ENCODE measurements at regions not wholly inside any gene's neighbourhood (a gene's known extent, or its start where the extent isn't known, plus 50 kb on each side); places are given as distances from the start of the nearest gene placed in this dataset.
"Not testable (repeated sequence)": the region's sequence is repeated elsewhere in the genome, so short reads cannot be mapped to it uniquely, and the experiment has no call there.

- Mint-ChIP-seq H3K36me3 (ENCODE audit: insufficient read depth) (no peaks in the 10 kb centered on the region), H3K27me3 (peaks cover 40% of the 10 kb centered on the region), H3K9me3 (no peaks in the 10 kb centered on the region), H3K4me3 (no peak overlapping the region), H3K4me1 (no peaks in the 10 kb centered on the region), H3K27ac (ENCODE audit: low read depth) (no peak overlapping the region)
- DNase-seq (ENCODE audit: low spot score in 2 of 2), result no peak
- no peak for ATAC-seq (replicated peaks; ENCODE audit: extremely low read depth, poor library complexity, severe bottlenecking)
Observed at GRCh38 chr17:20784100-20784665, 204.7 kb downstream of the CDRT15L2 start.

DNA sequence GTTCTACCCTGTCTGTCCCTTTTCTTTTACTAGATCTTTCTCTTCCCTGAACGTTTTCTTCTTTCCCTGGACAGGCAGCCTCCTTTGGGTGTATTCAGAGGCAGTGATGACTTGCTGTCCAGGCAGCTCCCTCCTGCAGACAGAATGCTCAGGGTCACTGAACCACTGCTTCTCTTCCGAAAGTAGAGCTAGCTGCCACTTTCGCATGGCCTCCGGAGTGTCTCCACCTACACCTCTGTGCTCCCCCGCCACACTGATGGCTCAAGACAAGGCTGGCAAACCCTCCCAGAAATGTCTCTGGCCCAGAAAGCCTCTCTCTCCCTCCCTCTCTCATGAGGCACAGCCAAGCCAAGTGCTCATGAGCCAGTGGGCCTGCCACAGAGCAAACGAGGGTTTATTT is 207.8 kb downstream of the CDRT15L2 start:
- DNase-seq (ENCODE audit: low spot score in 2 of 2) (no peak), ATAC-seq (replicated peaks; ENCODE audit: extremely low read depth, poor library complexity, severe bottlenecking) (no peak)
- Mint-ChIP-seq H3K27ac (ENCODE audit: low read depth) (no peak overlapping the region), H3K4me1 (no peaks in the 10 kb centered on the region), H3K27me3 (peaks cover 40% of the 10 kb centered on the region), H3K4me3 (no peak overlapping the region), H3K9me3 (no peaks in the 10 kb centered on the region), H3K36me3 (ENCODE audit: insufficient read depth) (no peaks in the 10 kb centered on the region)

- H3K9me3 Mint-ChIP-seq, result no peaks in the 10 kb centered on the region
- no peak for DNase-seq (ENCODE audit: low spot score in 2 of 2)
- no peak overlapping the region for H3K4me3 Mint-ChIP-seq
- H3K27ac Mint-ChIP-seq (ENCODE audit: low read depth), result no peak overlapping the region
- H3K36me3 Mint-ChIP-seq (ENCODE audit: insufficient read depth), result no peaks in the 10 kb centered on the region
- peaks cover 13% of the 10 kb centered on the region for H3K27me3 Mint-ChIP-seq
- no peaks in the 10 kb centered on the region for H3K4me1 Mint-ChIP-seq
- ATAC-seq (replicated peaks; ENCODE audit: extremely low read depth, poor library complexity, severe bottlenecking), result no peak
Observed at GRCh38 chr17:20791626-20792025, 212.1 kb downstream of the CDRT15L2 start.

DNA sequence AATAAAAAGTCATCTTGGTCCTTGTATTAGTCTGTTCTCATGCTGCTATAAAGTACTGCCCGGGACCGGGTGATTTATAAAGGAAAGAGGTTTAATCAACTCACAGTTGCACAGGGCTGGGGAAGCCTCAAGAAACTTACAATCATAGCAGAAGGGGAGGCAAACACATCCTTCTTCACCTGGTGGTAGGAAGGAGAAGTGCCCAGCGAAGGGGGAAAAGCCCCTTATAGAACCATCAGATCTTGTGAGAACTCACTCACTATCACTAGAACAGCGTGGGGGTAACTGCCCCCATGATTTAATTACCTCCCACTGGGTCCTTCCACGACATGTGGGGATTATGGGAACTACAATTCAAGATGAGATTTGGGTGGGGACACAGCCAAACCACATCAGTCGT is 215.0 kb downstream of the CDRT15L2 start:
- DNase-seq (ENCODE audit: low spot score in 2 of 2); H3K27me3 Mint-ChIP-seq; H3K27ac Mint-ChIP-seq (ENCODE audit: low read depth); ATAC-seq (replicated peaks; ENCODE audit: extremely low read depth, poor library complexity, severe bottlenecking); H3K4me3 Mint-ChIP-seq; H3K36me3 Mint-ChIP-seq (ENCODE audit: insufficient read depth); H3K9me3 Mint-ChIP-seq: not testable (repeated sequence)
- H3K4me1 Mint-ChIP-seq, result peaks cover 15% of the 10 kb centered on the region

DNA sequence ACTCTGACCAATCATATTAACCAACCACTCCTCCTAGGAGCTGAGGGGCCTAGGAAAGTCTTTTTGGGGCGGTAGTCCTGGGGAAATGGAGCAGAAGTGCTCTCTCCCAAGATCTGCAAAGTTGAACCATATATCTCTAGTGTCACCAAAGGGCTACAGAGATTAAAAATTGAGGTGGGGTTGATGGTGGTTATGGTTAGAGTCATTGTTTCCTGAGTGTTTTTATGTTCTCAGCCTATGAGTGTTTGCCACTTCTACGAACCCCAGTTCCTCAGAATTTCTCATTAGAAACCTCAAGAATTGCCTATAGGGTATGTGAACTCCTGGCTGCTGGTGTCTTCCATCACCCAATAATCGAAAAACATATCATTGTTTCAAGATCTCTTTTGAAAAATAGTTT is 217.8 kb downstream of the CDRT15L2 start:
- Mint-ChIP-seq H3K27me3 (no peaks in the 10 kb centered on the region), H3K36me3 (ENCODE audit: insufficient read depth) (no peaks in the 10 kb centered on the region), H3K4me1 (peaks cover 15% of the 10 kb centered on the region), H3K4me3 (no peak overlapping the region), H3K27ac (ENCODE audit: low read depth) (no peak overlapping the region), H3K9me3 (no peaks in the 10 kb centered on the region)
- ATAC-seq (replicated peaks; ENCODE audit: extremely low read depth, poor library complexity, severe bottlenecking) (no peak), DNase-seq (ENCODE audit: low spot score in 2 of 2) (no peak)

GRCh38 chr17:20800146-20800545 is 220.6 kb downstream of the CDRT15L2 start:
- Mint-ChIP-seq H3K4me3 (no peak overlapping the region), H3K27me3 (no peaks in the 10 kb centered on the region), H3K4me1 (peaks cover 15% of the 10 kb centered on the region), H3K9me3 (no peaks in the 10 kb centered on the region), H3K36me3 (ENCODE audit: insufficient read depth) (no peaks in the 10 kb centered on the region), H3K27ac (ENCODE audit: low read depth) (no peak overlapping the region)
- ATAC-seq (replicated peaks; ENCODE audit: extremely low read depth, poor library complexity, severe bottlenecking) (no peak), DNase-seq (ENCODE audit: low spot score in 2 of 2) (no peak)

DNA sequence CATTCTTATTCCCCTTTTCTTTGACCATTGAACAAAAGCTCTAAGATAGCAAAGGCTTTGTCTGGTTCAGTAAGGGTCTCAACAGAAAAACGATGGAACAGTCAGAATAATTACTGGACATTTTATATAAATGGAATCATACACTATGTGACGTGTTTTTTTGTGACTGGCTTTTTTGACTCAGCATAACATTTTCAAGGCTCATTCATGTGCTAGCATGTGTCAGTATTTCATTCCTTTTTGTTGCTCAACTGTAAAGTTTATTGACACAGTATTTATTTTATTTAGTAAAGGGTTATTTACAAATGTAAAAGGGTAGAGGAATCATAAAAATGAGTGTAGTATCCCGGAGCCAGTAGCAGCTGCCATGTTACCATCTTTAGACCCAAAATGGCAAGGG is 226.2 kb downstream of the CDRT15L2 start:
- DNase-seq (ENCODE audit: low spot score in 2 of 2), result no peak
- no peak for ATAC-seq (replicated peaks; ENCODE audit: extremely low read depth, poor library complexity, severe bottlenecking)

GRCh38 chr17:20807566-20807965 is 228.0 kb downstream of the CDRT15L2 start:
- H3K27me3 Mint-ChIP-seq, result peaks cover 15% of the 10 kb centered on the region
- H3K27ac Mint-ChIP-seq (ENCODE audit: low read depth); DNase-seq (ENCODE audit: low spot score in 2 of 2); H3K4me3 Mint-ChIP-seq; H3K36me3 Mint-ChIP-seq (ENCODE audit: insufficient read depth); H3K9me3 Mint-ChIP-seq; H3K4me1 Mint-ChIP-seq; ATAC-seq (replicated peaks; ENCODE audit: extremely low read depth, poor library complexity, severe bottlenecking): not testable (repeated sequence)

More for the DNA sequence above, 226.2 kb downstream of the CDRT15L2 start:
- Mint-ChIP-seq H3K27ac (ENCODE audit: low read depth) (no peak overlapping the region), H3K9me3 (no peaks in the 10 kb centered on the region), H3K4me1 (no peaks in the 10 kb centered on the region), H3K36me3 (ENCODE audit: insufficient read depth) (no peaks in the 10 kb centered on the region), H3K27me3 (peaks cover 10% of the 10 kb centered on the region), H3K4me3 (no peak overlapping the region)

DNA sequence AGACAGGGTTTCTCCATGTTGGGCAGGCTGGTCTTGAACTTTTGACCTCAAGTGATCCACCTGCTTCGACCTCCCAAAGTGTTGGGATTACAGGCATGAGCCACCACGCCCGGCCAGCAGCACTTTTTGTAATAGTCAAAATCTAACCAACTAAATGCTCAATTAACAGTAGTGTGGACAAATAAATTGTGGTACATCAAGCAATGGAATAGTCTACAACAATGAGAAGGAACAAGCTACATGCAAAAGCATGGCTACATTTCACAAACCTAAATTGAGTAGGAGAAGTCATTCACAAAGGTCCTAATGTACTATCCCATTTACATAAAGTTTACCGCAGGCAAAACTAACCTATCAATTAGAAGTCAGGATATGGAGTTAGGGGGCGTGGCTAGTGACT is 227.4 kb downstream of the USP22 start:
- DNase-seq (ENCODE audit: low spot score in 2 of 2); H3K4me3 Mint-ChIP-seq; ATAC-seq (replicated peaks; ENCODE audit: extremely low read depth, poor library complexity, severe bottlenecking); H3K4me1 Mint-ChIP-seq; H3K36me3 Mint-ChIP-seq (ENCODE audit: insufficient read depth); H3K9me3 Mint-ChIP-seq; H3K27ac Mint-ChIP-seq (ENCODE audit: low read depth): not testable (repeated sequence)
- peaks cover 51% of the 10 kb centered on the region for H3K27me3 Mint-ChIP-seq

- Mint-ChIP-seq H3K4me1 (no peaks in the 10 kb centered on the region), H3K27ac (ENCODE audit: low read depth) (no peak overlapping the region), H3K27me3 (peaks cover 24% of the 10 kb centered on the region), H3K9me3 (no peaks in the 10 kb centered on the region), H3K36me3 (ENCODE audit: insufficient read depth) (no peaks in the 10 kb centered on the region), H3K4me3 (no peak overlapping the region)
- no peak for DNase-seq (ENCODE audit: low spot score in 2 of 2)
- no peak for ATAC-seq (replicated peaks; ENCODE audit: extremely low read depth, poor library complexity, severe bottlenecking)
Observed at GRCh38 chr17:20823905-20824304, 218.9 kb downstream of the USP22 start.

DNA sequence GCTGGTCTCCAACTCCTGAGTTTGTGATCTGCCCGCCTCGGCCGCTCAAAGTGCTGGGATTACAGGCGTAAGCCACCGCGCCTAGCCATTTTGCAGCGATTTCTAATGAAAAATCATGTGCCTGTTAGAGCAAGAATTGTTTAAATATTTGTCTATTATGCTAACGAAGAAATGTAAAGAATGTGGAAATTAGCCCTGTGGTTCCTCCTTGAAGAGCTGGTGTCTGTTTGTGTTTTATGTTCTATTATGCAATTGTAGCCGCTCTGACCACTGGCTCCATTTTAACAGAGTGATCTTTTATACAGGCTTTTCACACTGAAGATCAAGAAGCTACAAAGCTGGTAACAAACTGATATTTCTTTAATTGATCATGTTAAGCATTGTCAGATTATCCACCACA is 217.3 kb downstream of the USP22 start:
- no peaks in the 10 kb centered on the region for H3K9me3 Mint-ChIP-seq
- H3K27me3 Mint-ChIP-seq, result peaks cover 32% of the 10 kb centered on the region
- ATAC-seq (replicated peaks; ENCODE audit: extremely low read depth, poor library complexity, severe bottlenecking) (no peak), DNase-seq (ENCODE audit: low spot score in 2 of 2) (no peak)
- H3K4me1 Mint-ChIP-seq, result no peaks in the 10 kb centered on the region
- H3K27ac Mint-ChIP-seq (ENCODE audit: low read depth), result no peak overlapping the region
- no peak overlapping the region for H3K4me3 Mint-ChIP-seq
- no peaks in the 10 kb centered on the region for H3K36me3 Mint-ChIP-seq (ENCODE audit: insufficient read depth)

DNA sequence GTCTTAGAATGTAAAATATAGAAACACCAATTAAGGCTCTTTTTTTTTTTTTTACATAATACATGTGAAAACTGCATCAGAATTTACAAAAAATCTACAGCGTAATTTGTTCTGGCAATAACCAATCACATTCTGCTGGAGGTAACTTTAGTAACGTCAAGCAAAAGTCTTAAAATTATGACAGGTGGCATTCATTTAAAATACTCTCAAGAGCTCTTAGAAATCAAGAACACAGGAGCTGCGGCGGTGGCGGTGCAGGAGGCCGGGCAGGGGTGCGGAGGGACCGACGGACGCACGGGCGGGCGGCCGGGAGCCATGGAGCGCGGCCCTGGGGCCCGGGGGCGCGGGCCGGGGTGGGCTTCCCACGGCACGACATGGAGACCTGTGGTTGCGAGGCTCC is 202.4 kb downstream of the USP22 start:
- not testable (repeated sequence) for H3K27ac Mint-ChIP-seq (ENCODE audit: low read depth); H3K36me3 Mint-ChIP-seq (ENCODE audit: insufficient read depth); ATAC-seq (replicated peaks; ENCODE audit: extremely low read depth, poor library complexity, severe bottlenecking); DNase-seq (ENCODE audit: low spot score in 2 of 2); H3K9me3 Mint-ChIP-seq; H3K4me1 Mint-ChIP-seq; H3K4me3 Mint-ChIP-seq
- peaks cover 22% of the 10 kb centered on the region for H3K27me3 Mint-ChIP-seq

DNA sequence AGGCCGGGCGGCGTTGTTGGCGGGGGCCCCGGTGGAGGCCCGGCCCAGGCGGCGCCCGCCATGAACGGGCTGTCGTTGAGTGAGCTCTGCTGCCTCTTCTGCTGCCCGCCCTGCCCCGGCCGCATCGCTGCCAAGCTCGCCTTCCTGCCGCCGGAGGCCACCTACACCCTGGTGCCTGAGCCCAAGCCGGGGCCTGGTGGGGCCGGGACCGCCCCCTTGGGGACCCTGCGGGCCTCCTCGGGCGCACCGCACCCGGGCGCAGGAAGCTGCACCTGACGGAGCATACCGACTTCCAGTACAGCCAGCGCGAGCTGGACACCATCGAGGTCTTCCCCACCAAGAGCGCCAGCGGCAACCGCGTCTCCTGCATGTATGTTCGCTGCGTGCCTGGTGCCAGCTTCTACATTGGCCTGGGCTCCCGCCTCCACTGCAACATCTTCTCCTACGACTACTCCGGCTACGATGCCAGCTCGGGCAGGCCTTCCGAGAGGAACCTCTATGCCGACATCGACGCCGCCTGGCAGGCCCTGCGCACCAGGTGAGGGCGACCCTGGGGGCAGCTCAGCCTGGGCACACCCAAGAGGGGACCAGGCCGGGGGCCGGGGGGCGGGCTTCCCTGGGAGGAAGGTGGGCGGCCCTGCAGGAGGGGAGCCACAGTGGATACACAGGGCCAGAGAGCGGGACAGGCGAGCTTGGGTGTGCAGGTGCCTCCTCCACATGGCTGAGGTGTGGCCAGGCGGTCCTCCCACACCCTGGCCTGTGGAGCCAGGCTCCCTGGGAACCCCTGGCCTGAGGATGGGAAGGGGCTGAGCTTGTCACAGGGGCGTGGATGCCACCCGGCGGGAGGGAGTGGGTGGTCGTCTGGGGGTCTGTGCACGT is 201.6 kb downstream of the USP22 start:
- H3K36me3 Mint-ChIP-seq (ENCODE audit: insufficient read depth); H3K9me3 Mint-ChIP-seq; ATAC-seq (replicated peaks; ENCODE audit: extremely low read depth, poor library complexity, severe bottlenecking); DNase-seq (ENCODE audit: low spot score in 2 of 2); H3K27ac Mint-ChIP-seq (ENCODE audit: low read depth); H3K4me1 Mint-ChIP-seq: not testable (repeated sequence)
- Mint-ChIP-seq H3K27me3 (peaks cover 22% of the 10 kb centered on the region), H3K4me3 (peak overlapping the region; percentile 27)

All from central memory CD8-positive, alpha-beta T cell (primary cell).